H9 (cell line): ENCODE measurements at regions not wholly inside any gene's neighbourhood (a gene's known extent, or its start where the extent isn't known, plus 50 kb on each side); places are given as distances from the start of the nearest gene placed in this dataset.

Experiments used
- DNase-seq: peaks from one replicate; pipeline ENCODE4 v3.0.0-alpha.2; 2017
- H2AFZ ChIP-seq: one replicate; pipeline ENCODE4 v1.6.1; 2013; ENCODE audit warnings: mild to moderate bottlenecking, low read length, control low read depth, moderate library complexity
- H2AK5ac ChIP-seq: 2 replicates; pipeline ENCODE4 v1.6.1; 2013; ENCODE audit warnings: low read length, control low read depth, mixed read lengths; ENCODE audit not compliant: insufficient read length
- H2BK120ac ChIP-seq: one replicate; pipeline ENCODE4 v1.6.1; 2013; ENCODE audit warnings: low read depth, mild to moderate bottlenecking, low read length, control low read depth, inconsistent platforms; ENCODE audit not compliant: poor library complexity, severe bottlenecking
- H2BK12ac ChIP-seq: 2 replicates; pipeline ENCODE4 v1.6.1; 2013; ENCODE audit warnings: low read length, control low read depth, mixed read lengths, low read depth; ENCODE audit not compliant: insufficient read length
- H2BK15ac ChIP-seq: 2 replicates; pipeline ENCODE4 v1.6.1; 2013; ENCODE audit warnings: low read depth, low read length, control low read depth
- H2BK20ac ChIP-seq: one replicate; pipeline ENCODE4 v1.6.1; 2013; ENCODE audit warnings: low read depth, mild to moderate bottlenecking, low read length, control low read depth, inconsistent platforms; ENCODE audit not compliant: poor library complexity, severe bottlenecking
- H2BK5ac ChIP-seq: 2 replicates; pipeline ENCODE4 v1.6.1; 2013; ENCODE audit warnings: low read length, control low read depth, mixed read lengths; ENCODE audit not compliant: insufficient read length
- H3K14ac ChIP-seq: 2 replicates; pipeline ENCODE4 v1.6.1; 2013; ENCODE audit warnings: low read length, control low read depth; ENCODE audit not compliant: insufficient read depth
- H3K18ac ChIP-seq: 2 replicates; pipeline ENCODE4 v1.6.1; 2013; ENCODE audit warnings: low read depth, mild to moderate bottlenecking, mixed read lengths, low read length, control low read depth; ENCODE audit not compliant: insufficient read length
- H3K23ac ChIP-seq: 2 replicates; pipeline ENCODE4 v1.6.1; 2013; ENCODE audit warnings: low read length, control low read depth, mixed read lengths, low read depth; ENCODE audit not compliant: insufficient read length
- H3K23me2 ChIP-seq: 2 replicates; pipeline ENCODE4 v1.6.1; 2013; ENCODE audit warnings: low read depth, mild to moderate bottlenecking, mixed read lengths, low read length, control low read depth; ENCODE audit not compliant: insufficient read length, poor library complexity, severe bottlenecking
- H3K27ac ChIP-seq: 2 replicates; pipeline ENCODE4 v1.5.1; 2013; ENCODE audit warnings: low read length, control low read depth, mixed read lengths, low read depth; ENCODE audit not compliant: insufficient read length
- H3K27me3 ChIP-seq: 2 replicates; pipeline ENCODE4 v1.6.1; 2013; ENCODE audit warnings: low read length, control low read depth, inconsistent platforms; ENCODE audit not compliant: insufficient read depth
- H3K4ac ChIP-seq: 2 replicates; pipeline ENCODE4 v1.6.1; 2013; ENCODE audit warnings: low read depth, mild to moderate bottlenecking, control low read depth, inconsistent platforms, low read length, moderate library complexity
- H3K4me1 ChIP-seq: 2 replicates; pipeline ENCODE4 v1.6.1; 2013; ENCODE audit warnings: low read length, control low read depth, inconsistent platforms; ENCODE audit not compliant: insufficient read depth
- H3K4me2 ChIP-seq: 2 replicates; pipeline ENCODE4 v1.6.1; 2013; ENCODE audit warnings: low read length, control low read depth, mixed read lengths; ENCODE audit not compliant: insufficient read length, insufficient read depth
- H3K56ac ChIP-seq: 2 replicates; pipeline ENCODE4 v1.6.1; 2013; ENCODE audit warnings: low read depth, mild to moderate bottlenecking, mixed read lengths, low read length, control low read depth; ENCODE audit not compliant: insufficient read length
- H3K79me1 ChIP-seq: 2 replicates; pipeline ENCODE4 v1.6.1; 2013; ENCODE audit warnings: low read depth, mild to moderate bottlenecking, moderate library complexity, low read length, control low read depth, inconsistent platforms; ENCODE audit not compliant: insufficient read depth, poor library complexity, severe bottlenecking
- H3K79me2 ChIP-seq: 2 replicates; pipeline ENCODE4 v1.6.1; 2013; ENCODE audit warnings: low read length, control low read depth, inconsistent platforms; ENCODE audit not compliant: insufficient read depth
- H3K9ac ChIP-seq: 2 replicates; pipeline ENCODE4 v1.6.1; 2013; ENCODE audit warnings: low read length, control low read depth, mixed read lengths; ENCODE audit not compliant: insufficient read length; ENCODE audit errors: extremely low read depth
- H3K9me3 ChIP-seq: one replicate; pipeline ENCODE4 v1.6.1; 2013; ENCODE audit warnings: low read depth, low read length, inconsistent platforms; ENCODE audit not compliant: control insufficient read depth
- H3T11ph ChIP-seq: one replicate; pipeline ENCODE4 v1.6.1; 2013; ENCODE audit warnings: mild to moderate bottlenecking, low read length, control low read depth, inconsistent platforms
- H4K20me1 ChIP-seq: one replicate; pipeline ENCODE4 v1.6.1; 2013; ENCODE audit not compliant: control insufficient read depth, insufficient read length, insufficient read depth
- H4K5ac ChIP-seq: 2 replicates; pipeline ENCODE4 v1.6.1; 2013; ENCODE audit warnings: low read depth, mild to moderate bottlenecking, mixed read lengths, low read length, control low read depth; ENCODE audit not compliant: insufficient read length
- H4K8ac ChIP-seq: replicated peaks from 2 replicates; pipeline ENCODE4 v1.6.1; 2013; ENCODE audit warnings: low read length, control low read depth, mixed read lengths, low read depth; ENCODE audit not compliant: insufficient read length
- H4K91ac ChIP-seq: 2 replicates; pipeline ENCODE4 v1.6.1; 2013; ENCODE audit warnings: low read depth, mild to moderate bottlenecking, moderate library complexity, mixed read lengths, low read length, control low read depth; ENCODE audit not compliant: insufficient read length
- H3K27ac Mint-ChIP-seq, 3 experiments: 2 replicates in 2 of 3; 3 replicates in 1 of 3; pipeline ENCODE4 v1.8.0; 2020 to 2021; ENCODE audit warnings: mixed read lengths in 3 of 3, mild to moderate bottlenecking in 1 of 3, moderate library complexity in 1 of 3
- H3K27me3 Mint-ChIP-seq: 2 replicates; pipeline ENCODE4 v1.8.0; 2021; ENCODE audit warnings: low read depth, mild to moderate bottlenecking, moderate library complexity, mixed read lengths
- H3K36me3 Mint-ChIP-seq, 3 experiments: 2 replicates in 2 of 3; 3 replicates in 1 of 3; pipeline ENCODE4 v1.8.0; 2020 to 2021; ENCODE audit warnings: low read depth in 3 of 3, mixed read lengths in 3 of 3; ENCODE audit not compliant: insufficient read depth in 1 of 3
- H3K4me1 Mint-ChIP-seq, 2 experiments: 2 replicates each; pipeline ENCODE4 v1.8.0; 2020; ENCODE audit warnings: mixed read lengths in 2 of 2
- H3K4me3 Mint-ChIP-seq, 2 experiments: 2 replicates in 1 of 2; 3 replicates in 1 of 2; pipeline ENCODE4 v1.8.0; 2020 to 2021; ENCODE audit warnings: mild to moderate bottlenecking in 2 of 2, mixed read lengths in 2 of 2, moderate library complexity in 1 of 2
- H3K9me3 Mint-ChIP-seq, 2 experiments: 2 replicates in 1 of 2; 3 replicates in 1 of 2; pipeline ENCODE4 v1.8.0; 2020; ENCODE audit warnings: mild to moderate bottlenecking in 2 of 2, mixed read lengths in 2 of 2, moderate library complexity in 1 of 2
- CTCF ChIP-seq: fragments of 200-600 bp; sonication (generic); conservative IDR thresholded peaks from 3 replicates; pipeline ENCODE4 v1.8.0; 2021; ENCODE audit warnings: antibody characterized with exemption, mild to moderate bottlenecking
- WGBS: extraction: QIAGEN DNeasy Blood & Tissue Kit; methylation state at CpG from one replicate; pipeline ENCODE4 v1.1.7; 2013; ENCODE audit warnings: missing lambda C conversion rate, low lambda C conversion rate, mixed read lengths; ENCODE audit not compliant: insufficient read length; ENCODE audit errors: extremely low coverage; 5-methylcytosine and 5-hydroxymethylcytosine counted together

DNA sequence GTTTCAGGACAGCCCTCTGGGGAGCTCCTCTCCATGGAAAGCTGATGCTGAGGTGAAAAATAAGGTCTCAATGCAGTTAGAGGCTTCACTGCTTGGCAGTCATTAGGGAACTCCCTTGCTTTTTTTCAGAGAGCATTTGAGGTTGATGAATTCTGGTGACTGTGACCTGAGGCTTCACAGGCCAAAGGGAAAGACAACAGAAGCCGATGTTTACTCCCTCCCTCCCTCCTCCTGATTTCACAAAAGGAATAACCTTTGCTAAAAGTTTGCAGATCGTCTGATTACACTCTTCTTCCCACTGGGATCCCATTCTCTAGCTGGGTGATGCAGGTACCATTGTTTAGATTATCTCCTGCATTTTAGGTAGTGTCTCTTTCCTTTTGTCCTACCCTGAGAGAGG is 329.4 kb downstream of the KIF4B start:
- no peak overlapping the region for H2AK5ac ChIP-seq
- no peak overlapping the region for H4K91ac ChIP-seq
- H3K9ac ChIP-seq, result no peak overlapping the region
- Mint-ChIP-seq H3K4me3 (no peak overlapping the region), H3K4me1 (peaks cover 9 to 10% of the 10 kb centered on the region in 2 experiments; a peak in 3 of 4 replicates), H3K36me3 (no peaks in the 10 kb centered on the region; a peak in 2 of 7 replicates), H3K27ac (no peak overlapping the region), H3K9me3 (peaks cover 0 to 4% of the 10 kb centered on the region in 2 experiments; a peak in 2 of 5 replicates), H3K27me3 (no peaks in the 10 kb centered on the region; the same call in 1 of the 2 replicates)
- H2BK20ac ChIP-seq, result no peak overlapping the region
- no peak overlapping the region for H4K5ac ChIP-seq
- no peaks in the 10 kb centered on the region for H3K9me3 ChIP-seq
- H4K20me1 ChIP-seq, result no peaks in the 10 kb centered on the region
- no peak overlapping the region for H3K4ac ChIP-seq
- H2BK15ac ChIP-seq, result no peak overlapping the region
- H3K4me2 ChIP-seq, result no peak overlapping the region
- no peaks in the 10 kb centered on the region for H3K79me2 ChIP-seq
- WGBS, result no CpG with 5 or more reads among the region's 2 CpGs
- no peaks in the 10 kb centered on the region for H3K23me2 ChIP-seq
- TF ChIP-seq CTCF, result no peak
- no peak overlapping the region for H2BK12ac ChIP-seq
- H3K14ac ChIP-seq, result no peak overlapping the region
- no peaks in the 10 kb centered on the region for H3K79me1 ChIP-seq
- no peaks in the 10 kb centered on the region for H3K27me3 ChIP-seq
- H3K56ac ChIP-seq, result no peak overlapping the region
- DNase-seq, result no peak
- peak overlapping the region; percentile 4 for H2AFZ ChIP-seq
- H3K23ac ChIP-seq, result no peak overlapping the region
- H2BK120ac ChIP-seq, result no peak overlapping the region
- no peak overlapping the region for H2BK5ac ChIP-seq
- no peak overlapping the region for H3T11ph ChIP-seq
- H4K8ac ChIP-seq, result no peak overlapping the region
- no peak overlapping the region for H3K18ac ChIP-seq
- no peaks in the 10 kb centered on the region for H3K4me1 ChIP-seq
- no peak overlapping the region for H3K27ac ChIP-seq
